Prostate gland (tissue), 2 donors: ENCODE measurements at regions not wholly inside any gene's neighbourhood (a gene's known extent, or its start where the extent isn't known, plus 50 kb on each side); places are given as distances from the start of the nearest gene placed in this dataset.

ENCODE experiments used
- CTCF ChIP-seq, 4 experiments: fragments of 200-600 bp in 2 of 4; fragments of 450-650 bp in 2 of 4; sonication (generic) in 2 of 4; IDR thresholded peaks; 1 replicate in 3 of 4; 2 replicates in 1 of 4; pipeline ENCODE4 v1.5.1; 2016 to 2019; ENCODE audit warnings: antibody characterized with exemption in 4 of 4, mild to moderate bottlenecking in 2 of 4, moderate library complexity in 2 of 4
- POLR2AphosphoS5 ChIP-seq: sonication (generic); formaldehyde crosslinking; IDR thresholded peaks from one replicate; pipeline ENCODE4 v1.6.1; 2017; ENCODE audit warnings: antibody characterized with exemption

DNA sequence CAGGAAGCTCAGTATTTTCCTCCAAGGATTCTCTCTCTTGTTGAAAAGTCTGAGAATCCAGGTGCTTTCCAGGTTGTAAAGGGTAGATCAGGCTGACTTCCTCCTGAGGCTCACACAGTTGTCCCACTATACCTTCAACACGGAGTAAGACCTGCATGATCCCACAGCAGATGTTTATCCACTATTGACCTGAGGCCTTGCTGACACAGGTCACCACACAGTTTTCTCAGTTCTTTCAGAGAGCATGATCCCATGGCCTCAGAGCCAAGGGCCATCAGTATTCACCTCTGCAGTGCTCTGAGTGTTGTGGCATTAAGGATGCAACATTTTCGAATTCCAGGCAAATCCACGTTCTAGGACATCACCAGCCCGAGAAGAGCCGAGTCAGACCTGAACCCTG is 60.5 kb upstream of the ABCD3 start:
- TF ChIP-seq CTCF (IDR thresholded peaks at IDR 0.05) (no peak), POLR2AphosphoS5 (no peak)
